ENCODE measurements at regions not wholly inside any gene's neighbourhood (a gene's known extent, or its start where the extent isn't known, plus 50 kb on each side); places are given as distances from the start of the nearest gene placed in this dataset.

- no peak for TF ChIP-seq CTCF (conservative IDR thresholded peaks at IDR 0.05)
- no peak for TF ChIP-seq EZH2 (IDR thresholded peaks at IDR 0.05; ENCODE audit: low read depth)
These were observed 418.5 kb downstream of the RWDD3 start for GRCh38 chr1:95652423-95652965.

Data from PC-9 (cell line).